Endothelial cell of umbilical vein (primary cell): ENCODE measurements at regions not wholly inside any gene's neighbourhood (a gene's known extent, or its start where the extent isn't known, plus 50 kb on each side); places are given as distances from the start of the nearest gene placed in this dataset.

ENCODE experiments used
- BruUV-seq: library from RNA; stranded (reverse); fragments of 400-500 nt; replicated peaks from 2 replicates; lab custom pipeline; 2021; lab: Mats Ljungman, UMichigan
- CTCF ChIA-PET: fragments of 300-600, 350-600 bp; sonication (Branson Sonifier 250); formaldehyde crosslinking; loops from one replicate; lab custom pipeline; 2021; ENCODE audit warnings: antibody characterized with exemption, inconsistent platforms; lab: Charles Lee
- POLR2A ChIA-PET: fragments of 300-600, 350-600 bp; sonication (Branson Sonifier 250); formaldehyde crosslinking; loops from one replicate; lab custom pipeline; 2021; ENCODE audit warnings: antibody characterized with exemption, inconsistent platforms; lab: Charles Lee
- DNase-seq: peaks from one replicate; pipeline ENCODE4 v3.0.0-alpha.2; 2011; ENCODE audit warnings: low read depth, low spot score
- FAIRE-seq: peaks from 2 replicates; lab custom pipeline; 2011; peaks lifted over from hg19 to GRCh38; lab: Jason Lieb, UNC
- H2AFZ ChIP-seq: 2 replicates; pipeline ENCODE4 v1.6.0; 2012; ENCODE audit warnings: low read depth, low read length, control low read depth, inconsistent platforms
- H3K27ac ChIP-seq: 2 replicates; pipeline ENCODE4 v1.5.1; 2011; ENCODE audit warnings: low read depth, mild to moderate bottlenecking, control low read depth, low read length, moderate library complexity; ENCODE audit not compliant: insufficient read depth
- H3K27me3 ChIP-seq, 2 experiments: 2 replicates each; pipeline versions ENCODE4 v1.6.0 to v1.6.1; 2011; ENCODE audit warnings: low read length in 2 of 2, mixed read lengths in 1 of 2; ENCODE audit not compliant: control insufficient read depth in 2 of 2, insufficient read depth in 2 of 2
- H3K36me3 ChIP-seq, 2 experiments: 2 replicates in 1 of 2; 3 replicates in 1 of 2; pipeline ENCODE4 v1.5.1; 2011; ENCODE audit warnings: low read length in 2 of 2, mild to moderate bottlenecking in 1 of 2, moderate library complexity in 1 of 2; ENCODE audit not compliant: control insufficient read depth in 2 of 2, insufficient read depth in 2 of 2; ENCODE audit errors: extremely low read depth in 1 of 2
- H3K4me1 ChIP-seq: 3 replicates; pipeline ENCODE4 v1.5.1; 2011; ENCODE audit warnings: mild to moderate bottlenecking, low read length; ENCODE audit not compliant: control insufficient read depth, insufficient read depth; ENCODE audit errors: extremely low read depth
- H3K4me2 ChIP-seq: 2 replicates; pipeline ENCODE4 v1.6.1; 2011; ENCODE audit warnings: low read length, control low read depth, mixed read lengths; ENCODE audit not compliant: insufficient read depth
- H3K4me3 ChIP-seq, 3 experiments: fragments of 200-600 bp in 1 of 3; sonication (generic), shearing (Covaris generic) in 1 of 3; replicated peaks in 1 of 3; 2 replicates each; pipeline ENCODE4 v1.5.1; 2011 to 2016; ENCODE audit warnings: control low read depth in 3 of 3, low read length in 3 of 3, mild to moderate bottlenecking in 2 of 3, inconsistent platforms in 1 of 3, low read depth in 1 of 3, moderate library complexity in 1 of 3; ENCODE audit not compliant: insufficient read depth in 1 of 3
- H3K79me2 ChIP-seq: 2 replicates; pipeline ENCODE4 v1.6.0; 2012; ENCODE audit warnings: low read length, inconsistent platforms; ENCODE audit not compliant: control insufficient read depth, insufficient read depth
- H3K9ac ChIP-seq: replicated peaks from 2 replicates; pipeline ENCODE3; 2011; ENCODE audit warnings: low read length, control low read depth; ENCODE audit not compliant: insufficient read depth; ENCODE audit errors: extremely low read depth
- H3K9me1 ChIP-seq: replicated peaks from 3 replicates; pipeline ENCODE4 v1.6.0; 2011; ENCODE audit warnings: mild to moderate bottlenecking, low read length; ENCODE audit not compliant: control insufficient read depth, insufficient read depth; ENCODE audit errors: extremely low read depth
- H3K9me3 ChIP-seq: replicated peaks from 2 replicates; pipeline ENCODE4 v1.5.1; 2012; ENCODE audit warnings: low read length, inconsistent platforms; ENCODE audit not compliant: control insufficient read depth, insufficient read depth
- H4K20me1 ChIP-seq: replicated peaks from 2 replicates; pipeline ENCODE3; 2011; ENCODE audit warnings: mild to moderate bottlenecking, low read length; ENCODE audit not compliant: control insufficient read depth, insufficient read depth; ENCODE audit errors: extremely low read depth
- CTCF ChIP-seq, 2 donors: IDR thresholded peaks; 1 replicate in 1 of 2; 2 replicates in 1 of 2; pipeline ENCODE4 v1.5.1; 2011; ENCODE audit warnings: low read length in 2 of 2, mild to moderate bottlenecking in 2 of 2, moderate library complexity in 2 of 2, control low read depth in 1 of 2, inconsistent platforms in 1 of 2, low read depth in 1 of 2; ENCODE audit not compliant: insufficient read depth in 1 of 2; ENCODE audit errors: extremely low read depth in 1 of 2
- EZH2 ChIP-seq: IDR thresholded peaks from 2 replicates; pipeline ENCODE4 v1.6.1; 2012; ENCODE audit warnings: borderline replicate concordance, low read depth, mild to moderate bottlenecking, moderate library complexity, low read length, inconsistent platforms; ENCODE audit not compliant: severe bottlenecking
- FOS ChIP-seq: IDR thresholded peaks from 2 replicates; pipeline ENCODE4 v1.6.1; 2011; ENCODE audit warnings: mild to moderate bottlenecking, low read length, moderate library complexity, borderline replicate concordance; ENCODE audit not compliant: insufficient read depth
- GATA2 ChIP-seq: IDR thresholded peaks from 2 replicates; pipeline ENCODE4 v1.7.0; 2011; ENCODE audit warnings: low read depth, mild to moderate bottlenecking, moderate library complexity, mixed read lengths, low read length; ENCODE audit not compliant: insufficient read length, insufficient read depth
- JUN ChIP-seq: IDR thresholded peaks from 2 replicates; pipeline ENCODE4 v1.6.1; 2011; ENCODE audit warnings: borderline replicate concordance, low read depth; ENCODE audit not compliant: insufficient read length, insufficient read depth
- MYC ChIP-seq: IDR thresholded peaks from one replicate; pipeline ENCODE4 v1.6.1; 2011; ENCODE audit warnings: mild to moderate bottlenecking, low read depth, low read length
- POLR2A ChIP-seq: IDR thresholded peaks from 2 replicates; pipeline ENCODE4 v1.6.1; 2012; ENCODE audit warnings: low read depth, mild to moderate bottlenecking, control low read depth, low read length
- POLR2AphosphoS5 ChIP-seq: IDR thresholded peaks from 2 replicates; pipeline ENCODE4 v1.6.1; 2012; ENCODE audit warnings: low read depth, mild to moderate bottlenecking, control low read depth, low read length, moderate library complexity; ENCODE audit not compliant: insufficient read depth
- dilution Hi-C: fragments of 300-500 bp; cut with MboI; formaldehyde crosslinking; loops from one replicate; pipeline ENCODE4 v1.15.0; 2019; ENCODE audit warnings: low sequenced_read_pairs; ENCODE audit not compliant: extremely low pct_ligation_motif_present
- intact Hi-C: fragments of 100-400 bp; cut with micrococcal nuclease; formaldehyde crosslinking; loops from one replicate; pipeline ENCODE4 v1.10.0; 2022
- TF ChIP-seq, protein P1 (sequence below): IDR thresholded peaks from 2 replicates; pipeline ENCODE4 v1.6.1; 2011; ENCODE audit not compliant: insufficient read depth, insufficient read length

DNA sequence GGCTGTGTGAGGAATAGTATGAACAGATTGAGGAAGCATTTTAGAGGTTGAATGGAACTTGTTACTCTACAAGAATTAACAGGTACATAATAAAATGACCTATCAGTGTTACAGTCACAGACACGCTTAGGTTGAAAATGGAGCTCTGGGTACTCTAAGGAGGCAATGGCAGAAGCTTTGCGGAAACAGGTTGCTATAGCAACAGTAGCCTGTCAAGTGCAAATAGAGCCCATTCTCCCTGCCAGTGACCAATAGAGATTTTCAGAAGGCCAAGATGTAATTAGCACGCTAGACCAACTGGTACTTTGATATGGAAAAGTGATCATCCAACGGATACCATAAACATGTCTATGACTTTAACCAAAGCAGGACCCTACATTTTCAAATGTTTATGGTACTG is 148.5 kb upstream of the FREM2 start:
- BruUV-seq, result no TSS peak
- Histone ChIP-seq H3K9me1 (no peaks in the 10 kb centered on the region), H3K4me2 (no peak overlapping the region), H3K79me2 (no peaks in the 10 kb centered on the region), H4K20me1 (no peaks in the 10 kb centered on the region), H3K9me3 (no peaks in the 10 kb centered on the region), H3K4me3 (no peak overlapping the region), H2AFZ (no peak overlapping the region), H3K27me3 (no peaks in the 10 kb centered on the region), H3K36me3 (no peaks in the 10 kb centered on the region), H3K9ac (no peak overlapping the region), H3K27ac (no peak overlapping the region), H3K4me1 (no peaks in the 10 kb centered on the region)
- intact Hi-C loops (no loop called here), dilution Hi-C loops (no loop called here)
- TF ChIP-seq POLR2A (no peak), FOS (no peak)
- DNase-seq (no peak), FAIRE-seq (no peak)
- CTCF ChIA-PET, result no interaction called here
- POLR2A ChIA-PET, result no interaction called here

DNA sequence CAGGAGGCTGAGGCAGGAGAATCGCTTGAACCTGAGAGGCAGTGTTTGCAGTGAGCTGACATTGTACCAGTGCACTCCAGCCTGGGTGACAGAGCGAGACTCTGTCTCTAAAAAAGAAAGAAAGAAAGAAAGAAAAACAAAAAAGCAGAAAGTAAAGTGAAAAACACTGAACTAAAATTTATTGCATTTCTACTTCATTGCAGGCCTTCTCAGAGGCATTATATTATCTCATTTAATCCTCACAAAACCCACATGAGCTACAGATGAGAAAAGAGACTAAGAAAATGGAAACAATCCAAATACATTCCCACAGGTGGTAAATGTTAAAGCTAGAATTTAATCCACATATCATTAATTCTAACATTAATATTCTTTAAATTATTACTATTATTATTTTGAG is 147.2 kb upstream of the FREM2 start:
- dilution Hi-C loops (no loop called here), intact Hi-C loops (no loop called here)
- no TSS peak for BruUV-seq
- Histone ChIP-seq H3K9ac (no peak overlapping the region), H3K9me1 (no peaks in the 10 kb centered on the region), H4K20me1 (no peaks in the 10 kb centered on the region), H3K27ac (no peak overlapping the region), H3K79me2 (no peaks in the 10 kb centered on the region), H3K36me3 (no peaks in the 10 kb centered on the region), H3K27me3 (no peaks in the 10 kb centered on the region), H3K4me2 (no peak overlapping the region), H3K9me3 (no peaks in the 10 kb centered on the region), H2AFZ (no peak overlapping the region), H3K4me3 (no peak overlapping the region), H3K4me1 (no peaks in the 10 kb centered on the region)
- CTCF ChIA-PET, result no interaction called here
- TF ChIP-seq POLR2A (no peak), EZH2 (no peak), CTCF (IDR thresholded peaks at IDR 0.05; ENCODE audit: extremely low read depth in 1 of 2, insufficient read depth in 1 of 2, low read depth in 1 of 2, low read length in 2 of 2) (no peak), MYC (no peak), POLR2AphosphoS5 (no peak), GATA2 (no peak), JUN (no peak), FOS (no peak)
- TF ChIP-seq, protein P1, sequence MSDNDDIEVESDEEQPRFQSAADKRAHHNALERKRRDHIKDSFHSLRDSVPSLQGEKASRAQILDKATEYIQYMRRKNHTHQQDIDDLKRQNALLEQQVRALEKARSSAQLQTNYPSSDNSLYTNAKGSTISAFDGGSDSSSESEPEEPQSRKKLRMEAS, result no peak
- FAIRE-seq (no peak), DNase-seq (no peak)
- POLR2A ChIA-PET, result no interaction called here
